ENCODE measurements at regions not wholly inside any gene's neighbourhood (a gene's known extent, or its start where the extent isn't known, plus 50 kb on each side); places are given as distances from the start of the nearest gene placed in this dataset.
"Not testable (repeated sequence)": the region's sequence is repeated elsewhere in the genome, so short reads cannot be mapped to it uniquely, and the experiment has no call there.

- DNase-seq: no peak
Measured at GRCh38 chr11:96794152-96794551, 404.3 kb downstream of the JRKL start.

GRCh38 chr11:96798445-96798844, 408.6 kb downstream of the JRKL start:
- no peak for DNase-seq

GRCh38 chr11:96815236-96815635, 425.4 kb downstream of the JRKL start:
- no peak for DNase-seq

DNA sequence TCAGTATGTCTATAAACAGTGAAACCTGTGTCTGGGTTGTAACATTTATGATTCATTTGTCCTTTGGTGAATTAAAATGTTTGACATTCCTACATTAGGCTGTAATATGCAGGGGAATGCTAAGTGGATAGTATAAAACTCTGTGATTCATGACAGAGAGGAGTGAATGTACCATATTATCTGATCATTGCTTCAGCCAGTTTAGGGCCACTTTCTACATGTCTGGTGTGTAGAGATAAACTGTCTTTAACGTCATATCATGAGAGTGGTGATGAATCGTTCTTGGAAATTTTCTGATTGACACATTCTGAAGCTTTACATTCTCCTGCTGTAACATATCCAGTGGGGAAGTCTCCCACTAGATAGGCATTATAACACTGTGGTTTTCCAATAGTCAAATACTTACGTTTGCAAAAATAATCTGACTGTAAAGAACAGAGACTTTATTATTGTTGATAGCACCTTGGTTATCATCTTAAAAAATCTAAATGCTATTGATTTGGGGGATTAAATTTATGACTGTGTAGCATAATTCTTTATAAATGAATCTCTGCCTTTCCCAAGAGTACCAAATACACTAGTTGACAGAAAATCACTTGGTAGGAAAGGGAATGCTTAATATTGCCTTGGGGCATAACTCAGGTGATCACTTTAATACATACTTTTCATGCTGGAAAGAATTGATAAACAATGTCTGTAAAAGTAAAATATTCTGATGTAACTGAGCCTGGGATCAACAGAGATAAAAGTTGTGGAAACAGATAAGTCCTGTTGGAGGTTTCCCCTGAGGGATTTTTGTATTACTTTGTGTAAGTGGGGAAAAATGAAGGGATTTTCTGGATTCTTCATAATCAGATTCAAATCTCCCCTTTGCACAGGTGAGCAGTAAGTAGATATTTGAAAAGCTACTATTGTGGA, 427.9 kb downstream of the JRKL start:
- DNase-seq: no peak

DNA sequence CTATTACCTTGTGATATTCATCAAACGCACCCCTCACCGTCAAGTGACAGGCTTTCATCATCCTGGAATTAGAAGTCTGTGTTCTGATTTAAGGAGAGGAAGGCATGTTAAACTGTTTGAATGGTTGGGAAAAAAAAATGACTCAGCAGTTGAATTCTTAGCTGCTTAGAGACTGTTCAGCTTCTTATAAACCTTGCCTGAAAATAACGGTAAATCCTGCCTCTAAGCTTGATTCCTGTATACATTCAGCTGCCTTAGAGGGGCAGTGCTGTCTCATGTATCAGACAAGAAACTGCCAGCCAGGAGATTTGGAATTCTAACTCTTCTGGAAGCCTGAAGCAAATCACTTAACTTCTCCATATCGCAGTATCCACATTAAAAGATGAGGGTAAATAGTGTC, 437.4 kb downstream of the JRKL start:
- DNase-seq: no peak

GRCh38 chr11:96841792-96842191, 452.0 kb downstream of the JRKL start:
- DNase-seq: no peak

- no peak for DNase-seq
Measured at GRCh38 chr11:96842731-96843130, 452.9 kb downstream of the JRKL start.

DNA sequence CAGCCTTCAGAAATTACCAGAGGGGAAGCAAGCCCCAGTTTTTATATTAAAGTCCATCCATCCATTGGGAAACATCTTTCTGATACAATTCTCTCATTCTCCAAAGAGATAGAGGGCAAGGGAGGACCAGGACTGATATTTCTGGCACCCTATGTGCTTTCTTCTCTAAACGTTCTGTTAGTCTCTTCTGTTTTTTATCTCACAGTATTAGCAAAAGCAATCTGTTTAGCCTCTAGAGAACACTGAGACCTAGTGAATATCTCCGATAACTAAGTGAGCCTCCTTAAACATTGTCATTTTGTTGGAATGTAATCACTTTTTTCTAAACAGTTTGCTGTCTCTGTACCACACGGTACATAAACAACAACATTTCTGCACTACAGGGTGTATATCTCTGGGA, 464.6 kb downstream of the JRKL start:
- no peak for DNase-seq

DNA sequence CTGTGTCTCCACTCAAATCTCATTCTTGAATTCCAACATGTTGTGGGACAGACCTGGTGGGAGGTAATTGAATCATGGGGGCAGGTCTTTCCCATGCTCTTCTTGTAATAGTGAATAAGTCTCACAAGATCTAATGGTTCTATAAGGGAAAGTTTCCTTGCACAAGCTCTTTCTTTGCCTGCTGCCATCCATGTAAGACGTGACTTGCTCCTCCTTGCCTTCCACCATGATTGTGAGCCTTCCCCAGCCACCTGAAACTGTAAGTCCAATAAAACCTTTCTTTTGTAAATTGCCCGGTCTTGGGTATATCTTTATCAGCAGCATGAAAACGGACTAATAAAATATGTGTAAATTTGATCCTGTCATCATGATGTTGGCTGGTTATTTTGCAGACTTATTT, 471.9 kb downstream of the JRKL start:
- DNase-seq: not testable (repeated sequence)

- no peak for DNase-seq
Measured at GRCh38 chr11:96863520-96863919, 473.7 kb downstream of the JRKL start.

GRCh38 chr11:96865020-96865419, 475.2 kb downstream of the JRKL start:
- no peak for DNase-seq

- DNase-seq: no peak
Measured at GRCh38 chr11:96869207-96869606, 479.4 kb downstream of the JRKL start.

GRCh38 chr11:96875712-96876111, 485.9 kb downstream of the JRKL start:
- DNase-seq: no peak

GRCh38 chr11:96878299-96879051, 488.7 kb downstream of the JRKL start:
- no peak for DNase-seq

GRCh38 chr11:96882622-96883021, 492.8 kb downstream of the JRKL start:
- DNase-seq: not testable (repeated sequence)

GRCh38 chr11:96885405-96885804, 495.6 kb downstream of the JRKL start:
- DNase-seq: no peak

DNA sequence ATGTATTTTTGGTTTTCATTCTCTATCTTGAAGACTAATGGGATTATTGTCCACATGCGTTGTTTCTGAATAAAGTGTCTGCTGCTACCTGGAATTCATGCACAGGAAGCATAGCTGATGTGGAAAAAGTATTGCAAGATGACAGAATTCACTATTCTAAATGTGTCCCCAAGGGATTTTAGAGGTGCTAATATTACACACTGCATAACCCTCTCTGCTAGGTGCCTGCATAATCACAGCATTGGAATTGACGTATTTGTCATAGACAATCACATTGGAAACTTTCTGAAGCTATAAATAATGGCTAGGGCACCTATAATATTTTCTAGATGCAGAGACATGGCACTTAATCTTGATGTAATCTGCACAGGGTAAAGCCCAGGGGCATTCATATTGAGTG, 496.1 kb downstream of the JRKL start:
- no peak for DNase-seq

DNA sequence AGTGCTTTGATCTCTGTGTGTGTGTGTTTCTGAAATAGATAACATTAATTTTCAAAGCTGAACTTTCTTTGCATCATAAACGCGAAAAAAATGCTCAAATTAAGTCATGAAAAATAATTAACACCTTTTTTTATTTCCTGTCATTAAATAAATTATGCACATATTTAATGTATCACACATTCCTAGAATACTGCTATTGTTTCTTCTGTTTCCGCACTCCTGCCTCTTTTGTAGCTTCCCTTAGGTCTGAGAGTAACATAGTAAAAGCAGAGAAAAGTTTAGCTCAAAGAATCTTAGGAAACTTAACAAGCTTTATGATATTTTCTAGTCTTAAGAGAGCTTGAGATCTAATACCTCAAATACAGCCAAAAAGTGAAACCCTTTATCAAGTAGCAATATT, 504.2 kb downstream of the JRKL start:
- DNase-seq: no peak

- no peak for DNase-seq
Measured at GRCh38 chr11:96894587-96894986, 504.8 kb downstream of the JRKL start.

DNA sequence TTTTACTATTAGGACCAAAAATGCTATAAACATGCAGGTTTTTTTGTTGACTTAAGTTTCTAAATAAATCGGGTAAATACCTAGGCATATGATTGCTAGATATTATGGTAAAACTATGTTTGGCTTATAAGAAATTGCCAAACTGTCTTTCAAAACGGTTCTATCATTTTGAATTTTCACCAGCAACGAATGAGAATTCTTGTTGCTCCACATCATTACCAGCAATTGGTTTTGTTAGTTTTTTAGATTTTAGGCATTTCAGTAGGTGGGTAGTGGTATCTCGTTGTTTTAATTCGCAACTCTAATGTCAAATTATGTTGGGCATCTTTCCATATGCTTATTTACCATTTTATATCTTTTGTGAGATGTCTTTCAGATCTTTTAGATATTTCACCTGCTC, 510.2 kb downstream of the JRKL start:
- no peak for DNase-seq

DNA sequence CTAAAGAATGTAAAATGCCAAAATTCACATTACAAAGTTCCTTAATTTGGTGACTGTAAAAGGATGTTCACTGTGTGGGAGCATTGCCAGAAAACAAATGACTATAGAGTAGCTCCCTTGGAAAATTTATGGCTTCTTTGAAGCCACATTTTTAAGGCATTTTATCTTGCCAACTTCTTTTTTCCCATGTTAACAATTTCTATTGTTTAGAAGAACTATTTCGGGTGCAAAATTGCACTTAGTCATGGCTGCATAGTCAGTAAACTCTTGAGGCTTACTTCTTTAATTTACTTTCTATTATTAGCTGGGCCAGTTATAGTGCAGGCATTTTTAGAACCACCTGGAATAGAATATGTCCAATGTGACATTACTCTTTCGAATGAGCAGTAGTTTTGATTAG, 515.3 kb downstream of the JRKL start:
- no peak for DNase-seq

GRCh38 chr11:96905663-96906062, 515.9 kb downstream of the JRKL start:
- DNase-seq: no peak

DNA sequence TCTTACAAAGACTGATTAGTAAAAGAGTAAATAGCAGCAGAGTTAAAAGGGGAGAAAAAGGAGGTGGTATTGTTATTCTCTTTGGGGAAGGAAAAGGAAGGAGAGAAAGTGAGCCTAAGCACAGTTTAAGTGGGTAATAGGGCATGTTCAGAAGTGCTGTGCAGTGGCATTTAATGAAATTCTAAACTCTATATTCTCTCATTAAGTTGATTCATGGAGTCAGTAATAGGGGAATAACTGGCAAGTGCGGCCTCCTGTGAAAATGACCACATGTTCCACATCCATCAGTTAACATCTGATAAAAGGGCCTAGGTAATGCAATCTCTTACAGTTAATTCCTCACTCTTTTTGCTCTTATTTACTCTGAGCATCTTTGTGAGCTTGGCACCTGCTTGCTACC, 516.7 kb downstream of the JRKL start:
- DNase-seq: no peak

GRCh38 chr11:96925862-96926261, 536.0 kb downstream of the JRKL start:
- no peak for DNase-seq

Data from activated CD4-positive, alpha-beta T cell treated with anti-CD3 and anti-CD28 coated beads, Interleukin-2, amount 50 U/mL, for 16 hours (primary cell).